Tibial artery (tissue), 4 donors: ENCODE measurements at regions not wholly inside any gene's neighbourhood (a gene's known extent, or its start where the extent isn't known, plus 50 kb on each side); places are given as distances from the start of the nearest gene placed in this dataset.

Experiments
- DNase-seq, 2 donors: peaks; one replicate each; pipeline ENCODE4 v3.0.0-alpha.2; 2019
- H3K27ac ChIP-seq, 2 donors: fragments of 200-600 bp; sonication (generic) in 1 of 2; 1 replicate in 1 of 2; 2 replicates in 1 of 2; pipeline ENCODE4 v1.5.1; 2018 to 2019; ENCODE audit warnings: mild to moderate bottlenecking in 1 of 2
- H3K27me3 ChIP-seq, 2 donors: fragments of 200-600 bp; sonication (generic) in 1 of 2; one replicate each; pipeline versions ENCODE4 v1.5.1 to v1.6.0; 2016 to 2019
- H3K36me3 ChIP-seq, 3 donors: fragments of 200-600 bp; sonication (generic) in 2 of 3; one replicate each; pipeline ENCODE4 v1.5.1; 2016 to 2019; ENCODE audit warnings: mild to moderate bottlenecking in 2 of 3
- H3K4me1 ChIP-seq, 4 donors: fragments of 200-600 bp; sonication (generic) in 2 of 4; 1 replicate in 3 of 4; 2 replicates in 1 of 4; pipeline ENCODE4 v1.5.1; 2016 to 2019
- H3K4me3 ChIP-seq, 2 donors: fragments of 200-600 bp; sonication (generic) in 1 of 2; 1 replicate in 1 of 2; 2 replicates in 1 of 2; pipeline ENCODE4 v1.5.1; 2018 to 2019; ENCODE audit warnings: mild to moderate bottlenecking in 2 of 2
- H3K9me3 ChIP-seq, 3 donors: fragments of 200-600 bp; sonication (generic) in 1 of 3; one replicate each; pipeline ENCODE4 v1.5.1; 2016 to 2019
- CTCF ChIP-seq, 2 experiments: fragments of 200-600 bp in 1 of 2; fragments of 450-650 bp in 1 of 2; IDR thresholded peaks; one replicate each; pipeline ENCODE4 v1.5.1; 2017 to 2019; ENCODE audit warnings: antibody characterized with exemption in 2 of 2, mild to moderate bottlenecking in 1 of 2, moderate library complexity in 1 of 2
- intact Hi-C: fragments of 100-400 bp; cut with DNase I; formaldehyde crosslinking; loops from one replicate; pipeline ENCODE4 v1.15.0; 2023; ENCODE audit warnings: low total_unique reads

- Histone ChIP-seq H3K4me1 (peaks cover 0 to 20% (median 11%) of the 10 kb centered on the region in 4 donors), H3K27ac (peak overlapping the region; percentile 85 to 89), H3K4me3 (peak overlapping the region; percentile 71 to 73), H3K36me3 (no peaks in the 10 kb centered on the region), H3K27me3 (no peaks in the 10 kb centered on the region), H3K9me3 (no peaks in the 10 kb centered on the region)
- no peak for DNase-seq
- TF ChIP-seq CTCF (IDR thresholded peaks at IDR 0.05) = no peak
- intact Hi-C loops = loop anchor here (2.0 to 10.0 kb wide), 5 partner anchors 71 to 599 kb away; no protein-coding TSS in a partner anchor
These were observed 99.6 kb upstream of the MAML3 start for GRCh38 chr4:140253556-140254027.

- intact Hi-C loops = loop anchor here (2.0 to 10.0 kb wide), 5 partner anchors 72 to 598 kb away; no protein-coding TSS in a partner anchor
- no peaks in the 10 kb centered on the region for H3K27me3 ChIP-seq
- peak; percentile 81 to 97 for TF ChIP-seq CTCF (IDR thresholded peaks at IDR 0.05)
- H3K27ac ChIP-seq = peak overlapping the region; percentile 85 to 89
- no peaks in the 10 kb centered on the region for H3K36me3 ChIP-seq
- H3K4me1 ChIP-seq = peaks cover 0 to 20% (median 11%) of the 10 kb centered on the region in 4 donors
- H3K9me3 ChIP-seq = no peaks in the 10 kb centered on the region
- peak overlapping the region; percentile 71 to 73 for H3K4me3 ChIP-seq
- DNase-seq = peak; percentile 45 to 82
These were observed 99.0 kb upstream of the MAML3 start for GRCh38 chr4:140252742-140253555.

GRCh38 chr4:140252141-140252741 lies 98.3 kb upstream of the MAML3 start:
- intact Hi-C loops = loop anchor here (2.0 to 10.0 kb wide), 5 partner anchors 73 to 597 kb away; no protein-coding TSS in a partner anchor
- H3K9me3 ChIP-seq = no peaks in the 10 kb centered on the region

GRCh38 chr4:140251571-140251970 lies 97.6 kb upstream of the MAML3 start:
- Histone ChIP-seq H3K4me1 (peaks cover 0 to 20% (median 9%) of the 10 kb centered on the region in 4 donors), H3K4me3 (no peak overlapping the region), H3K27ac (peak overlapping the region in 1 of 2 donors; percentile 85), H3K36me3 (no peaks in the 10 kb centered on the region), H3K9me3 (no peaks in the 10 kb centered on the region), H3K27me3 (no peaks in the 10 kb centered on the region)
- intact Hi-C loops = loop anchor here (5.0 to 10.0 kb wide), 4 partner anchors 73 to 597 kb away; no protein-coding TSS in a partner anchor
- DNase-seq = no peak
- TF ChIP-seq CTCF (IDR thresholded peaks at IDR 0.05) = no peak

More at GRCh38 chr4:140252141-140252741, 98.3 kb upstream of the MAML3 start:
- no peak for DNase-seq
- Histone ChIP-seq H3K4me1 (peaks cover 0 to 20% (median 11%) of the 10 kb centered on the region in 4 donors), H3K27ac (peak overlapping the region; percentile 85 to 89), H3K4me3 (peak overlapping the region; percentile 71 to 73), H3K27me3 (no peaks in the 10 kb centered on the region), H3K36me3 (no peaks in the 10 kb centered on the region)
- TF ChIP-seq CTCF (IDR thresholded peaks at IDR 0.05) = no peak

GRCh38 chr4:140250989-140251552 lies 97.1 kb upstream of the MAML3 start:
- H3K27me3 ChIP-seq = no peaks in the 10 kb centered on the region
- no peaks in the 10 kb centered on the region for H3K9me3 ChIP-seq
- H3K27ac ChIP-seq = no peak overlapping the region
- H3K4me3 ChIP-seq = no peak overlapping the region
- DNase-seq = no peak
- no peak for TF ChIP-seq CTCF (IDR thresholded peaks at IDR 0.05)
- peaks cover 0 to 20% (median 9%) of the 10 kb centered on the region in 4 donors for H3K4me1 ChIP-seq
- H3K36me3 ChIP-seq = no peaks in the 10 kb centered on the region
- intact Hi-C loops = loop anchor here (5.0 to 10.0 kb wide), 4 partner anchors 74 to 596 kb away; no protein-coding TSS in a partner anchor
